ENCODE measurements at regions not wholly inside any gene's neighbourhood (a gene's known extent, or its start where the extent isn't known, plus 50 kb on each side); places are given as distances from the start of the nearest gene placed in this dataset.

DNA sequence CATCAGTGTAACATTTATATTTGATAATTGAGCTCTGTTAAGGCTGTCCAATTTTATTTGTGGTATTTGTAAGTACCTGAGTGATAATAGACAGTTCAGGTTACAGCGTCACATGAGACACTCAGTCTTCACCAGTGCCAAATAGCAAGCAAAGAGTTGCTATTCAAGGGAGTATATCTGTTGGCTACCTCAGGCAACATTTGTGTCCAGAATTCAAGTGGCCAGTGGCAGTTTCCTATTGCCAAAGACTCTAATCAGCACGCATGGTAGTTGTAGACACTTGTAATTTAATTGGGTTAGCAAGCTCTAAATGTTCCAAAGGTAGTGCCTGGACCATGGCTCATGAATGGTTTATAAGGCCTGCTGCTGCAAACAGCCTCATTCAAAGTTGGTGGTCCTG lies 1524.3 kb upstream of the B3GALT2 start:
- peaks cover 3% of the 10 kb centered on the region; the same call in 1 of the 2 replicates for H3K9me3 ChIP-seq (ENCODE audit: low read length)
- TF ChIP-seq EZH2 (IDR thresholded peaks at IDR 0.05; ENCODE audit: borderline replicate concordance, low read length), result no peak
- TF ChIP-seq, protein P1, sequence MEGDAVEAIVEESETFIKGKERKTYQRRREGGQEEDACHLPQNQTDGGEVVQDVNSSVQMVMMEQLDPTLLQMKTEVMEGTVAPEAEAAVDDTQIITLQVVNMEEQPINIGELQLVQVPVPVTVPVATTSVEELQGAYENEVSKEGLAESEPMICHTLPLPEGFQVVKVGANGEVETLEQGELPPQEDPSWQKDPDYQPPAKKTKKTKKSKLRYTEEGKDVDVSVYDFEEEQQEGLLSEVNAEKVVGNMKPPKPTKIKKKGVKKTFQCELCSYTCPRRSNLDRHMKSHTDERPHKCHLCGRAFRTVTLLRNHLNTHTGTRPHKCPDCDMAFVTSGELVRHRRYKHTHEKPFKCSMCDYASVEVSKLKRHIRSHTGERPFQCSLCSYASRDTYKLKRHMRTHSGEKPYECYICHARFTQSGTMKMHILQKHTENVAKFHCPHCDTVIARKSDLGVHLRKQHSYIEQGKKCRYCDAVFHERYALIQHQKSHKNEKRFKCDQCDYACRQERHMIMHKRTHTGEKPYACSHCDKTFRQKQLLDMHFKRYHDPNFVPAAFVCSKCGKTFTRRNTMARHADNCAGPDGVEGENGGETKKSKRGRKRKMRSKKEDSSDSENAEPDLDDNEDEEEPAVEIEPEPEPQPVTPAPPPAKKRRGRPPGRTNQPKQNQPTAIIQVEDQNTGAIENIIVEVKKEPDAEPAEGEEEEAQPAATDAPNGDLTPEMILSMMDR (IDR thresholded peaks at IDR 0.05; ENCODE audit: low read length), result no peak
- no peak overlapping the region for H3K27ac ChIP-seq (ENCODE audit: low read depth, low read length, poor library complexity, severe bottlenecking)
- no peaks in the 10 kb centered on the region for H4K20me1 ChIP-seq (ENCODE audit: insufficient read depth, low read length)
- H3K27me3 ChIP-seq (ENCODE audit: insufficient read depth, low read length), result no peaks in the 10 kb centered on the region
- no peaks in the 10 kb centered on the region for H3F3A ChIP-seq (ENCODE audit: insufficient read depth, low read length)
- no peak overlapping the region for H2AFZ ChIP-seq (ENCODE audit: low read length)
- no peaks in the 10 kb centered on the region for H3K79me2 ChIP-seq (ENCODE audit: insufficient read depth, low read length)
- no peak overlapping the region for H3K4me2 ChIP-seq (ENCODE audit: low read length)
- no peaks in the 10 kb centered on the region for H3K36me3 ChIP-seq (ENCODE audit: insufficient read depth, low read length)
- H3K4me3 ChIP-seq (ENCODE audit: low read depth, low read length, poor library complexity, severe bottlenecking), result no peak overlapping the region
- H3K4me1 ChIP-seq (ENCODE audit: insufficient read depth, low read length, severe bottlenecking), result peaks cover 2% of the 10 kb centered on the region
- H3K9ac ChIP-seq (ENCODE audit: low read length), result no peak overlapping the region
- H3K9me2 ChIP-seq (ENCODE audit: low read depth, low read length), result no peaks in the 10 kb centered on the region

DNA sequence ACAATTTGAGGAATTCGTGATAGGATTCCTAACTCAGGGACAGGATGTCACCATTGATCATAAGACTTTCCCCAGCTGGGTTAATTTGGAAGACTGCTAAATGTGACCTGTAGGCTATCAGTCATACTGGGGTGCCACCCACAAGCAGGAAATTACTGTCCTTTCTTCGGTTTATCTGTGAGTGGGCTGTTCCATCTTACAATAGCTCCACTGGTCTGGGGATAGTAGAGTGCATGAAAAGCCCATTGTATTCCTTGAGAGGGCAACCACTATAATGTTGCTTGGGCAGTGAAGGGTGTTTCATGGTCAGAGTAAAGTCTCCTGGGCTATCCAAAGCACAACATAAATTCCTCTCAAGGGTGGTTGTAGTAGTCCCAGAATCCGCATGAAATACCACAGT lies 1523.0 kb upstream of the B3GALT2 start:
- no peaks in the 10 kb centered on the region for H3K36me3 ChIP-seq (ENCODE audit: insufficient read depth, low read length)
- H3K4me1 ChIP-seq (ENCODE audit: insufficient read depth, low read length, severe bottlenecking), result peaks cover 13% of the 10 kb centered on the region

DNA sequence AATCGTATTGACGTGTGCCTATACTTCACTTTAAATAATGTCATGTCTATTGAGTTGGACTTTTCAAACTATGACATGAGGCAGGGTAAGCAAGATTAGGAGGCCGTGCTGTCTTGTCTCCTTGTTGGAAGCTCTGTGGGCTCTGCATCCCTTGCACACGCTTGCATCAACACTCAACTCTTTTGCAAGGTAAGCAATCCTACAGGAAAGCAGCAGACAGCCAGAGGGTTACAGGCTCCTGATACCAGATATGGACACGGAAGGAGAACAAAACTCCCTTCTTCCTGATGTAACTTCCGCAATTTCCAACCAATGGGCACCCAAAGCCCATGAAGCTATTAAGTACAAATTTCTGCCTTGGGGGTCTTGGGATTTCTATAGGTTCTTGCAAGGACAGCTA lies 1520.7 kb upstream of the B3GALT2 start:
- no peak for TF ChIP-seq EZH2 (IDR thresholded peaks at IDR 0.05; ENCODE audit: borderline replicate concordance, low read length)
- TF ChIP-seq, protein P1 (IDR thresholded peaks at IDR 0.05; ENCODE audit: low read length), result no peak
- Histone ChIP-seq H2AFZ (ENCODE audit: low read length) (peak overlapping the region; percentile 91), H3K27me3 (ENCODE audit: insufficient read depth, low read length) (no peaks in the 10 kb centered on the region), H4K20me1 (ENCODE audit: insufficient read depth, low read length) (no peaks in the 10 kb centered on the region), H3K9ac (ENCODE audit: low read length) (no peak overlapping the region), H3K27ac (ENCODE audit: low read depth, low read length, poor library complexity, severe bottlenecking) (no peak overlapping the region), H3K4me1 (ENCODE audit: insufficient read depth, low read length, severe bottlenecking) (peaks cover 13% of the 10 kb centered on the region), H3F3A (ENCODE audit: insufficient read depth, low read length) (no peaks in the 10 kb centered on the region), H3K4me3 (ENCODE audit: low read depth, low read length, poor library complexity, severe bottlenecking) (no peak overlapping the region), H3K79me2 (ENCODE audit: insufficient read depth, low read length) (no peaks in the 10 kb centered on the region), H3K9me2 (ENCODE audit: low read depth, low read length) (no peaks in the 10 kb centered on the region), H3K9me3 (ENCODE audit: low read length) (peaks cover 3% of the 10 kb centered on the region; the same call in 1 of the 2 replicates), H3K36me3 (ENCODE audit: insufficient read depth, low read length) (no peaks in the 10 kb centered on the region), H3K4me2 (ENCODE audit: low read length) (no peak overlapping the region)

More for the DNA sequence above, 1523.0 kb upstream of the B3GALT2 start:
- Histone ChIP-seq H2AFZ (ENCODE audit: low read length) (no peak overlapping the region), H3K9ac (ENCODE audit: low read length) (no peak overlapping the region), H3K79me2 (ENCODE audit: insufficient read depth, low read length) (no peaks in the 10 kb centered on the region), H3K27me3 (ENCODE audit: insufficient read depth, low read length) (no peaks in the 10 kb centered on the region), H3K9me3 (ENCODE audit: low read length) (peaks cover 3% of the 10 kb centered on the region; the same call in 1 of the 2 replicates), H3K4me3 (ENCODE audit: low read depth, low read length, poor library complexity, severe bottlenecking) (no peak overlapping the region), H3F3A (ENCODE audit: insufficient read depth, low read length) (no peaks in the 10 kb centered on the region), H3K27ac (ENCODE audit: low read depth, low read length, poor library complexity, severe bottlenecking) (no peak overlapping the region), H3K9me2 (ENCODE audit: low read depth, low read length) (no peaks in the 10 kb centered on the region), H3K4me2 (ENCODE audit: low read length) (no peak overlapping the region), H4K20me1 (ENCODE audit: insufficient read depth, low read length) (no peaks in the 10 kb centered on the region)
- TF ChIP-seq, protein P1 (IDR thresholded peaks at IDR 0.05; ENCODE audit: low read length), result no peak
- no peak for TF ChIP-seq EZH2 (IDR thresholded peaks at IDR 0.05; ENCODE audit: borderline replicate concordance, low read length)
